ENCODE measurements at regions not wholly inside any gene's neighbourhood (a gene's known extent, or its start where the extent isn't known, plus 50 kb on each side); places are given as distances from the start of the nearest gene placed in this dataset.

DNA sequence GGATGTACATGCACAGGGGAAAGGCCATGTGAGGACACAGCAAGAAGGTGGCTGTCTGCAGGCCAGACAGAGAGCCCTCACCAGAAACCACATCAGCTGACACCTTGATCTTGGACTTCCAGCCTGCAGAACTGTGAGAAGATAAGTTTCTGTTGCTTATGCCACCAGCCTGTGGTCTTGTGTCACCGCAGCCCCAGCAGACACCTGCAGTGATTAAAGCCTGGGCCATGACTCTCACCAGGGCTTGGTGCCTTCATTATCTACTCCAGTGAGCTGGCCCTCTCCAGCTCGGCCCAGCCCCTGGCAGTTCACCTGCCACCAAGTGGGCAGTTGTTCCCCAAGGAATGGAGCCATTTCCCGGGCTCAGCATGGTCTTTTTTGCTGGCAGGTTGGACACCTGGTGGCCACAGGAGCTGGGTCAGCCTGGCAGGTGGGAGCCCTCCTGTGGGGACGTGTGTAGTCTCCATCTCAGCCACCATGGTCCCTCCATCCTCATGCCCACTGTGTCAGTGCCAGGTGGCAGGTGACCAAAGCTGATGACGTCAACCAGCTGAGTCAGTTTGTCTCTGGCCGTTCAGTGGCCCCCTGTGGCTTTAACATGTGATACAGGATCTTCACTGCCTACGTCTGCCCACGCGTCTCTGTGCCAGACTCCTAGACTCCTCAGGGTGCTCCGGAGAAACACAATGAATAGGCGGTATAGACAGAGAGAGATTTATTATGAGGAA lies 99.9 kb upstream of the PPP1R26 start:
- no peak overlapping the region for H2AK5ac ChIP-seq (ENCODE audit: low read length, severe bottlenecking)
- WGBS = 78% methylated on average over 11 of the region's 11 CpGs

DNA sequence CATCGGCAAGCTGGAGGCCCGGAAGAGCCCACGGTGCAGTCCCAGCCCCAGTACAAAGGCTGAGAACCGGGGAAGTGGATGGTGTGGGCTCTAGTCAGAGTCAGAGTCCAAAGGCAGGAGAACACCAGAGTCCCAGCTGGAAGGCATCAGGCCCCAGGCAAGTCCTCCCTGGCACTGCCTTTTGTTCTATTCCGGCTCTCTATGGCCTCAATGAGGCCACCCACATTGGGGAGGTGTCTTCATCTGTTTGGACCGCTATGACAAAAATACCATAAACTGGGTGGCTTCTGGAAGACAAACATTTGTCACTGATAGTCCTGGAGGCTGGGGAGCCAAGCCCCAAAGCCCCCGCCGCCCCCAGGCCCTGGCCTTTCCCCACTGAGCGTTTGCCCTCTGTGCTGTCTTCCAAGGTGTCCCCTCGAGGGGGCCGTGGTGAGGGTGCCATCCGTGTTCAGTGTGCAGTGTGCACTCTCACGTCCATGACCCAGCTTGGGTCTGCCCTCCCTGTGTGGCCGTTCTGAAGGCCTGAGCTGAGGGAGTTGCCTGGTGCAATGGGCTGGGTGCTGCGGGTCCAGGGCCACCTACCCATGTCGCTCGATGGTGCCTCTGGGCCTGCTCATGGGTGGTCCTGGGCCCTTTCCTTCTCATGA lies 99.1 kb upstream of the PPP1R26 start:
- H4K91ac ChIP-seq (ENCODE audit: low read length) = peak overlapping the region; percentile 35
- no peak for DNase-seq
- H3K36me3 ChIP-seq (ENCODE audit: control insufficient read depth in 1 of 2, insufficient read depth in 2 of 2, low read depth in 1 of 2, low read length in 2 of 2) = no peaks in the 10 kb centered on the region
- H4K8ac ChIP-seq (ENCODE audit: low read length) = no peak overlapping the region
- H3K4me3 ChIP-seq (ENCODE audit: insufficient read depth in 1 of 2, low read depth in 1 of 2, low read length in 2 of 2) = no peak overlapping the region
- H3K4me1 ChIP-seq (ENCODE audit: control insufficient read depth, insufficient read depth, low read depth, low read length) = no peaks in the 10 kb centered on the region
- no peak overlapping the region for H3K4me2 ChIP-seq (ENCODE audit: low read length, poor library complexity, severe bottlenecking)
- no peaks in the 10 kb centered on the region for H3K9me3 ChIP-seq (ENCODE audit: control insufficient read depth, low read length)
- H3K23ac ChIP-seq (ENCODE audit: low read length in 2 of 2) = no peak overlapping the region
- H2BK15ac ChIP-seq (ENCODE audit: low read depth, poor library complexity, severe bottlenecking) = no peak overlapping the region
- H3K27ac ChIP-seq (ENCODE audit: low read length, poor library complexity, severe bottlenecking) = no peak overlapping the region
- H3K27me3 ChIP-seq (ENCODE audit: control insufficient read depth in 1 of 2, insufficient read depth in 1 of 2, low read length in 2 of 2) = peaks cover 0 to 22% of the 10 kb centered on the region in 2 experiments
- H2BK12ac ChIP-seq (ENCODE audit: low read length in 2 of 2) = no peak overlapping the region
- no peak overlapping the region for H3K9ac ChIP-seq (ENCODE audit: low read length)
- no peak overlapping the region for H3K14ac ChIP-seq (ENCODE audit: low read length in 2 of 2)
- no peak overlapping the region for H3K4ac ChIP-seq (ENCODE audit: low read depth in 1 of 2, low read length in 2 of 2)
- H2BK120ac ChIP-seq (ENCODE audit: low read depth, low read length) = no peak overlapping the region
- WGBS = 82% methylated on average over 17 of the region's 17 CpGs
- no peak overlapping the region for H2AK5ac ChIP-seq (ENCODE audit: low read length, severe bottlenecking)
- no peak overlapping the region for H2AFZ ChIP-seq (ENCODE audit: low read depth, low read length)
- H2BK5ac ChIP-seq (ENCODE audit: low read depth, low read length, poor library complexity, severe bottlenecking) = no peak overlapping the region
- no peak overlapping the region for H3K18ac ChIP-seq (ENCODE audit: low read depth in 1 of 2, low read length in 2 of 2)
- H3K79me1 ChIP-seq (replicated peaks; ENCODE audit: low read length, poor library complexity, severe bottlenecking) = no peaks in the 10 kb centered on the region

More for the DNA sequence above, 99.9 kb upstream of the PPP1R26 start:
- Histone ChIP-seq H3K9ac (ENCODE audit: low read length) (no peak overlapping the region), H3K9me3 (ENCODE audit: control insufficient read depth, low read length) (no peaks in the 10 kb centered on the region), H3K4me1 (ENCODE audit: control insufficient read depth, insufficient read depth, low read depth, low read length) (no peaks in the 10 kb centered on the region), H3K79me1 (replicated peaks; ENCODE audit: low read length, poor library complexity, severe bottlenecking) (no peaks in the 10 kb centered on the region), H3K27me3 (ENCODE audit: control insufficient read depth in 1 of 2, insufficient read depth in 1 of 2, low read length in 2 of 2) (peaks cover 0 to 26% of the 10 kb centered on the region in 2 experiments), H3K23ac (ENCODE audit: low read length in 2 of 2) (no peak overlapping the region), H2BK120ac (ENCODE audit: low read depth, low read length) (no peak overlapping the region), H2BK15ac (ENCODE audit: low read depth, poor library complexity, severe bottlenecking) (no peak overlapping the region), H3K4ac (ENCODE audit: low read depth in 1 of 2, low read length in 2 of 2) (no peak overlapping the region), H3K4me3 (ENCODE audit: insufficient read depth in 1 of 2, low read depth in 1 of 2, low read length in 2 of 2) (no peak overlapping the region), H2BK12ac (ENCODE audit: low read length in 2 of 2) (no peak overlapping the region), H3K27ac (ENCODE audit: low read length, poor library complexity, severe bottlenecking) (no peak overlapping the region), H4K91ac (ENCODE audit: low read length) (no peak overlapping the region), H4K8ac (ENCODE audit: low read length) (no peak overlapping the region), H2AFZ (ENCODE audit: low read depth, low read length) (no peak overlapping the region), H2BK5ac (ENCODE audit: low read depth, low read length, poor library complexity, severe bottlenecking) (no peak overlapping the region), H3K4me2 (ENCODE audit: low read length, poor library complexity, severe bottlenecking) (no peak overlapping the region), H3K14ac (ENCODE audit: low read length in 2 of 2) (no peak overlapping the region), H3K18ac (ENCODE audit: low read depth in 1 of 2, low read length in 2 of 2) (no peak overlapping the region), H3K36me3 (ENCODE audit: control insufficient read depth in 1 of 2, insufficient read depth in 2 of 2, low read depth in 1 of 2, low read length in 2 of 2) (no peaks in the 10 kb centered on the region)
- no peak for DNase-seq

DNA sequence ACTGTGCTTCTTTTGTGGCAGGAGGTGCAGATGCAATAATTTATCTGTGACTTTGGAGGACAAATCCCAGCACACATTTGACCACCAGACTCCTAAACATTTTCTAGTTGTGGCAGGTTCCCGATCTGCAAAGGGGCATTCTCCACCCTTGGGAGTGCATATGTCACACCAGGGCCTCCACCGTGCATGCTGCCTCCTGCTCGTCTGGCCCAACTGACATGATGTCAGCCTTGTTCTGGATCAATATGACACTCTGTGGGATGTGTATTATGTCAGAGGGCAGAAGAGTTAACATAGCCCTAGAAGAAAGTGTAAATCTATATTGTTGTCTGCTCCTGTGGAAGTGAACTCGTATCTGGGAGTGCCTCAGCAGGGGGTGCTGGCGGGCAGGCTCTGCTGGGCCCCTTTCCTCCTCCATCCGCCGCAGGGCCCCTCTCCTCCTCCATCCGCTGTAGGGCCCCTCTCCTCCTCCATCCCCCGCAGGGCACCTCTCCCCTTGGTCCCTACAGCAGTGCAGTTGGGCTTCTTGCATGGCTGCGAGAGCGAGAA lies 97.7 kb upstream of the PPP1R26 start:
- H3K14ac ChIP-seq (ENCODE audit: low read length in 2 of 2) = no peak overlapping the region
- H4K8ac ChIP-seq (ENCODE audit: low read length) = no peak overlapping the region
- peaks cover 0 to 8% of the 10 kb centered on the region in 2 experiments for H3K27me3 ChIP-seq (ENCODE audit: control insufficient read depth in 1 of 2, insufficient read depth in 1 of 2, low read length in 2 of 2)
- no peak overlapping the region for H3K9ac ChIP-seq (ENCODE audit: low read length)
- no peak for DNase-seq
- H3K79me1 ChIP-seq (replicated peaks; ENCODE audit: low read length, poor library complexity, severe bottlenecking) = no peaks in the 10 kb centered on the region
- 86% methylated on average over 11 of the region's 11 CpGs for WGBS
- no peak overlapping the region for H2BK15ac ChIP-seq (ENCODE audit: low read depth, poor library complexity, severe bottlenecking)
- no peak overlapping the region for H2BK12ac ChIP-seq (ENCODE audit: low read length in 2 of 2)
- no peak overlapping the region for H2AK5ac ChIP-seq (ENCODE audit: low read length, severe bottlenecking)
- no peak overlapping the region for H3K4me3 ChIP-seq (ENCODE audit: insufficient read depth in 1 of 2, low read depth in 1 of 2, low read length in 2 of 2)
- H2AFZ ChIP-seq (ENCODE audit: low read depth, low read length) = no peak overlapping the region
- H2BK5ac ChIP-seq (ENCODE audit: low read depth, low read length, poor library complexity, severe bottlenecking) = no peak overlapping the region
- H3K23ac ChIP-seq (ENCODE audit: low read length in 2 of 2) = no peak overlapping the region
- no peak overlapping the region for H3K4ac ChIP-seq (ENCODE audit: low read depth in 1 of 2, low read length in 2 of 2)
- no peak overlapping the region for H3K27ac ChIP-seq (ENCODE audit: low read length, poor library complexity, severe bottlenecking)
- no peak overlapping the region for H3K4me2 ChIP-seq (ENCODE audit: low read length, poor library complexity, severe bottlenecking)
- H4K91ac ChIP-seq (ENCODE audit: low read length) = no peak overlapping the region
- H3K9me3 ChIP-seq (ENCODE audit: control insufficient read depth, low read length) = no peaks in the 10 kb centered on the region
- no peaks in the 10 kb centered on the region for H3K36me3 ChIP-seq (ENCODE audit: control insufficient read depth in 1 of 2, insufficient read depth in 2 of 2, low read depth in 1 of 2, low read length in 2 of 2)
- H3K4me1 ChIP-seq (ENCODE audit: control insufficient read depth, insufficient read depth, low read depth, low read length) = no peaks in the 10 kb centered on the region
- H2BK120ac ChIP-seq (ENCODE audit: low read depth, low read length) = no peak overlapping the region
- H3K18ac ChIP-seq (ENCODE audit: low read depth in 1 of 2, low read length in 2 of 2) = no peak overlapping the region

DNA sequence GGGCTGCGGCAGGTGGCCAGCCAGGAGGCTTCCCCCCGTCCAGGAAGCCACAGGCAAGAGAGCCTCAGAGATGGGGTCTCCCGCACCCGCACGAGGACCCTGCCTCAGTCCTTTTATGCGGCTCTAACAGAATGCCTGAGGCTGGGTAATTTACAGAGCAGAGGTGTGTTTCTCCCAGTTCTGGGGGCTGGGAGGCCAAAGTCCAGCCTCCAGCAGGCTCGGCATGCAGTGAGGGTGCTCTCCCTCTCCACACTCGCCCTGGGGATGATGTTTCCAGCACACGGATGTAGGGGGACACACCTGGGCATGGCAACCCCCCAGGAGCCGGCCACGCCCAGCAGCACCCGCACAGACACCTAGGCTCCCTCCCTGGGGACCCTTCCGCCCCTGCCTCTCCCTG lies 95.4 kb upstream of the PPP1R26 start:
- no peak overlapping the region for H4K91ac ChIP-seq (ENCODE audit: low read length)
- H3K9ac ChIP-seq (ENCODE audit: low read length) = no peak overlapping the region
- no peak overlapping the region for H3K23ac ChIP-seq (ENCODE audit: low read length in 2 of 2)
- no peak for DNase-seq
- H3K27me3 ChIP-seq (ENCODE audit: control insufficient read depth in 1 of 2, insufficient read depth in 1 of 2, low read length in 2 of 2) = peaks cover 0 to 4% of the 10 kb centered on the region in 2 experiments
- no peak overlapping the region for H2AK5ac ChIP-seq (ENCODE audit: low read length, severe bottlenecking)
- H3K79me1 ChIP-seq (replicated peaks; ENCODE audit: low read length, poor library complexity, severe bottlenecking) = no peaks in the 10 kb centered on the region
- no peak overlapping the region for H3K4me2 ChIP-seq (ENCODE audit: low read length, poor library complexity, severe bottlenecking)
- no peak overlapping the region for H3K27ac ChIP-seq (ENCODE audit: low read length, poor library complexity, severe bottlenecking)
- H3K18ac ChIP-seq (ENCODE audit: low read depth in 1 of 2, low read length in 2 of 2) = no peak overlapping the region
- no peak overlapping the region for H2AFZ ChIP-seq (ENCODE audit: low read depth, low read length)
- no peaks in the 10 kb centered on the region for H3K4me1 ChIP-seq (ENCODE audit: control insufficient read depth, insufficient read depth, low read depth, low read length)
- WGBS = 88% methylated on average over 11 of the region's 13 CpGs
- no peaks in the 10 kb centered on the region for H3K36me3 ChIP-seq (ENCODE audit: control insufficient read depth in 1 of 2, insufficient read depth in 2 of 2, low read depth in 1 of 2, low read length in 2 of 2)
- no peak overlapping the region for H2BK12ac ChIP-seq (ENCODE audit: low read length in 2 of 2)
- no peaks in the 10 kb centered on the region for H3K9me3 ChIP-seq (ENCODE audit: control insufficient read depth, low read length)
- H2BK15ac ChIP-seq (ENCODE audit: low read depth, poor library complexity, severe bottlenecking) = no peak overlapping the region
- no peak overlapping the region for H2BK5ac ChIP-seq (ENCODE audit: low read depth, low read length, poor library complexity, severe bottlenecking)
- H4K8ac ChIP-seq (ENCODE audit: low read length) = no peak overlapping the region
- H3K4me3 ChIP-seq (ENCODE audit: insufficient read depth in 1 of 2, low read depth in 1 of 2, low read length in 2 of 2) = no peak overlapping the region
- no peak overlapping the region for H3K4ac ChIP-seq (ENCODE audit: low read depth in 1 of 2, low read length in 2 of 2)
- no peak overlapping the region for H3K14ac ChIP-seq (ENCODE audit: low read length in 2 of 2)
- H2BK120ac ChIP-seq (ENCODE audit: low read depth, low read length) = no peak overlapping the region

Data from mesenchymal stem cell (in vitro differentiated cells and primary cell).